T-helper 2 cell treated with Interferon-gamma antibody and Interleukin-4, amounts not matched to agents 5 μg/mL and 100 μg/mL, for 36 hours (primary cell): ENCODE measurements at regions not wholly inside any gene's neighbourhood (a gene's known extent, or its start where the extent isn't known, plus 50 kb on each side); places are given as distances from the start of the nearest gene placed in this dataset.
"Not testable (repeated sequence)": the region's sequence is repeated elsewhere in the genome, so short reads cannot be mapped to it uniquely, and the experiment has no call there.

Experiments
- DNase-seq: peaks from one replicate; pipeline ENCODE4 v3.0.0; 2021; ENCODE audit warnings: low spot score
- H3K27ac Mint-ChIP-seq: one replicate; pipeline ENCODE4 v1.8.0; 2021; ENCODE audit warnings: mild to moderate bottlenecking, mixed read lengths
- H3K27me3 Mint-ChIP-seq: one replicate; pipeline ENCODE4 v1.8.0; 2021; ENCODE audit warnings: low read depth, mixed read lengths
- H3K36me3 Mint-ChIP-seq: one replicate; pipeline ENCODE4 v1.8.0; 2021; ENCODE audit warnings: low read depth, mixed read lengths
- H3K4me1 Mint-ChIP-seq: one replicate; pipeline ENCODE4 v1.8.0; 2021; ENCODE audit warnings: low read depth, mixed read lengths
- H3K4me3 Mint-ChIP-seq: one replicate; pipeline ENCODE4 v1.8.0; 2022; ENCODE audit warnings: mild to moderate bottlenecking, moderate library complexity, mixed read lengths
- H3K9me3 Mint-ChIP-seq: one replicate; pipeline ENCODE4 v1.8.0; 2021; ENCODE audit warnings: mixed read lengths

- Mint-ChIP-seq H3K36me3 (no peaks in the 10 kb centered on the region), H3K4me1 (no peaks in the 10 kb centered on the region), H3K4me3 (no peak overlapping the region), H3K27me3 (peaks cover 52% of the 10 kb centered on the region), H3K9me3 (no peaks in the 10 kb centered on the region), H3K27ac (no peak overlapping the region)
- no peak for DNase-seq
These were observed 298.5 kb downstream of the OMA1 start for GRCh38 chr1:58248072-58248471.

GRCh38 chr1:58246549-58246948 lies 300.0 kb downstream of the OMA1 start:
- H3K9me3 Mint-ChIP-seq = no peaks in the 10 kb centered on the region
- no peaks in the 10 kb centered on the region for H3K4me1 Mint-ChIP-seq
- H3K36me3 Mint-ChIP-seq = no peaks in the 10 kb centered on the region
- peaks cover 48% of the 10 kb centered on the region for H3K27me3 Mint-ChIP-seq
- DNase-seq = no peak
- H3K27ac Mint-ChIP-seq = no peak overlapping the region
- no peak overlapping the region for H3K4me3 Mint-ChIP-seq

GRCh38 chr1:58244872-58245271 lies 301.7 kb downstream of the OMA1 start:
- Mint-ChIP-seq H3K27me3 (peaks cover 36% of the 10 kb centered on the region), H3K36me3 (no peaks in the 10 kb centered on the region), H3K4me1 (no peaks in the 10 kb centered on the region), H3K27ac (no peak overlapping the region), H3K9me3 (no peaks in the 10 kb centered on the region), H3K4me3 (no peak overlapping the region)
- no peak for DNase-seq

GRCh38 chr1:58238846-58239245 lies 307.7 kb downstream of the OMA1 start:
- Mint-ChIP-seq H3K27me3 (peaks cover 7% of the 10 kb centered on the region), H3K36me3 (no peaks in the 10 kb centered on the region), H3K27ac (no peak overlapping the region), H3K4me1 (no peaks in the 10 kb centered on the region), H3K4me3 (no peak overlapping the region), H3K9me3 (no peaks in the 10 kb centered on the region)
- no peak for DNase-seq

GRCh38 chr1:58233729-58234128 lies 312.8 kb downstream of the OMA1 start:
- Mint-ChIP-seq H3K27me3 (no peaks in the 10 kb centered on the region), H3K27ac (no peak overlapping the region), H3K4me3 (no peak overlapping the region), H3K9me3 (no peaks in the 10 kb centered on the region), H3K4me1 (no peaks in the 10 kb centered on the region), H3K36me3 (no peaks in the 10 kb centered on the region)
- no peak for DNase-seq

- DNase-seq = no peak
- H3K9me3 Mint-ChIP-seq = no peaks in the 10 kb centered on the region
- no peak overlapping the region for H3K27ac Mint-ChIP-seq
- H3K4me1 Mint-ChIP-seq = no peaks in the 10 kb centered on the region
- no peaks in the 10 kb centered on the region for H3K27me3 Mint-ChIP-seq
- H3K4me3 Mint-ChIP-seq = no peak overlapping the region
- no peaks in the 10 kb centered on the region for H3K36me3 Mint-ChIP-seq
These were observed 315.3 kb downstream of the OMA1 start for GRCh38 chr1:58231204-58231603.

- H3K4me1 Mint-ChIP-seq = no peaks in the 10 kb centered on the region
- H3K27me3 Mint-ChIP-seq = no peaks in the 10 kb centered on the region
- no peaks in the 10 kb centered on the region for H3K36me3 Mint-ChIP-seq
- no peak overlapping the region for H3K4me3 Mint-ChIP-seq
- H3K9me3 Mint-ChIP-seq = no peaks in the 10 kb centered on the region
- H3K27ac Mint-ChIP-seq = no peak overlapping the region
- DNase-seq = no peak
These were observed 318.9 kb downstream of the OMA1 start for GRCh38 chr1:58227604-58228003.

GRCh38 chr1:58223522-58223921 lies 323.0 kb downstream of the OMA1 start:
- Mint-ChIP-seq H3K4me1 (no peaks in the 10 kb centered on the region), H3K9me3 (no peaks in the 10 kb centered on the region), H3K4me3 (no peak overlapping the region), H3K27me3 (no peaks in the 10 kb centered on the region), H3K36me3 (no peaks in the 10 kb centered on the region), H3K27ac (no peak overlapping the region)
- no peak for DNase-seq

- H3K36me3 Mint-ChIP-seq = no peaks in the 10 kb centered on the region
- H3K27me3 Mint-ChIP-seq = no peaks in the 10 kb centered on the region
- no peaks in the 10 kb centered on the region for H3K4me1 Mint-ChIP-seq
- DNase-seq = no peak
- no peak overlapping the region for H3K4me3 Mint-ChIP-seq
- no peaks in the 10 kb centered on the region for H3K9me3 Mint-ChIP-seq
- H3K27ac Mint-ChIP-seq = no peak overlapping the region
These were observed 325.6 kb downstream of the OMA1 start for GRCh38 chr1:58220836-58221472.

GRCh38 chr1:58216169-58216568 lies 330.4 kb downstream of the OMA1 start:
- H3K9me3 Mint-ChIP-seq, DNase-seq, H3K36me3 Mint-ChIP-seq, H3K27ac Mint-ChIP-seq, H3K27me3 Mint-ChIP-seq, H3K4me3 Mint-ChIP-seq, H3K4me1 Mint-ChIP-seq: not testable (repeated sequence)

- H3K9me3 Mint-ChIP-seq = no peaks in the 10 kb centered on the region
- no peaks in the 10 kb centered on the region for H3K36me3 Mint-ChIP-seq
- no peak overlapping the region for H3K4me3 Mint-ChIP-seq
- no peak overlapping the region for H3K27ac Mint-ChIP-seq
- H3K27me3 Mint-ChIP-seq = peaks cover 4% of the 10 kb centered on the region
- no peaks in the 10 kb centered on the region for H3K4me1 Mint-ChIP-seq
- no peak for DNase-seq
These were observed 331.9 kb downstream of the OMA1 start for GRCh38 chr1:58214674-58215073.

GRCh38 chr1:58211869-58212268 lies 334.7 kb downstream of the OMA1 start:
- no peak for DNase-seq
- H3K36me3 Mint-ChIP-seq = no peaks in the 10 kb centered on the region
- no peak overlapping the region for H3K27ac Mint-ChIP-seq
- peaks cover 4% of the 10 kb centered on the region for H3K27me3 Mint-ChIP-seq
- no peak overlapping the region for H3K4me3 Mint-ChIP-seq
- H3K4me1 Mint-ChIP-seq = no peaks in the 10 kb centered on the region
- no peaks in the 10 kb centered on the region for H3K9me3 Mint-ChIP-seq

- H3K4me3 Mint-ChIP-seq = no peak overlapping the region
- H3K36me3 Mint-ChIP-seq = no peaks in the 10 kb centered on the region
- no peak for DNase-seq
- no peaks in the 10 kb centered on the region for H3K4me1 Mint-ChIP-seq
- H3K27me3 Mint-ChIP-seq = peaks cover 4% of the 10 kb centered on the region
- H3K9me3 Mint-ChIP-seq = no peaks in the 10 kb centered on the region
- no peak overlapping the region for H3K27ac Mint-ChIP-seq
These were observed 337.0 kb downstream of the OMA1 start for GRCh38 chr1:58209575-58209974.

GRCh38 chr1:58206749-58207148 lies 339.8 kb downstream of the OMA1 start:
- DNase-seq = no peak
- H3K4me1 Mint-ChIP-seq = no peaks in the 10 kb centered on the region
- H3K9me3 Mint-ChIP-seq = no peaks in the 10 kb centered on the region
- H3K27ac Mint-ChIP-seq = no peak overlapping the region
- H3K4me3 Mint-ChIP-seq = no peak overlapping the region
- H3K36me3 Mint-ChIP-seq = no peaks in the 10 kb centered on the region
- peaks cover 4% of the 10 kb centered on the region for H3K27me3 Mint-ChIP-seq

- DNase-seq = no peak
- no peaks in the 10 kb centered on the region for H3K9me3 Mint-ChIP-seq
- H3K36me3 Mint-ChIP-seq = no peaks in the 10 kb centered on the region
- H3K4me3 Mint-ChIP-seq = no peak overlapping the region
- H3K27me3 Mint-ChIP-seq = no peaks in the 10 kb centered on the region
- H3K4me1 Mint-ChIP-seq = no peaks in the 10 kb centered on the region
- no peak overlapping the region for H3K27ac Mint-ChIP-seq
These were observed 342.2 kb downstream of the OMA1 start for GRCh38 chr1:58204284-58204683.
